ENCODE measurements at regions not wholly inside any gene's neighbourhood (a gene's known extent, or its start where the extent isn't known, plus 50 kb on each side); places are given as distances from the start of the nearest gene placed in this dataset.

DNA sequence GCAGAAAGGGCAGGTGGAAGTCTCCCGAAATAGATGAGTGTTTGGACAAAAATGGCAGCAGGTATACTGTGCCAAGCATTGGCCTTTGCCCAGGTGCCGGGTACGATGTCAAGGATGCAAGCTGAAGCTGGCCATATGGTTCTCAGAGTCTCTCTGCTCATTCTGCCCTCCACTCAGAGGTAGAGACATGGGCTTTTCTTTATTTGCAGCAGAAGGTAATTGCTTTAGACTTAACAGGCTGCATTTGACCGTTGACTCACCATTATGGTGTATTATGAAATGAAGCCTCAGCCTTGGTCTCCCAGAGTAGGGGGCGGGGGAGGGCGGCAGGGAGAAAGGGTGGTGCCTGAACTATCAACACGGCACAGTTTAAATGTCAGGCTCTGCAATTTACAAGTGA lies 969.1 kb upstream of the EEF2KMT start:
- no peak for DNase-seq (ENCODE audit: low spot score)

DNA sequence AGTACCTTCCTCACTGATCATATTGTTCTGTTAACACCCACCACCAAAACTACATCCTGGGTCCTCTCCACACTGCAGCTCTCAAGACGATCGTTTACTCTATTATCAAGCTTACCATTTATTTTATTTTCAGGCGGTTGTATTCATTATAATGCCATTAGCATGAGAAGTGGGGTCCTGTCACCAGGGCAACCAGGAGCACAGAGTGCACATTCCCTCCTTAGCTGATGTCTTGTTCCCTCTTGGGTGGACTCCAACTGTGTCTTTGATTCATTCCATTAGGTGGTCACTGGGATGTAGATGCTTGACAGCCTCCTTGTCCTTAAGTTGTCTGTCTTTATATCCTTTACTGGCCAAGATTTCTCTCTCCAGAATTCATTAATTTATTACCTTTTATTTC lies 965.9 kb upstream of the EEF2KMT start:
- DNase-seq (ENCODE audit: low spot score) = no peak

DNA sequence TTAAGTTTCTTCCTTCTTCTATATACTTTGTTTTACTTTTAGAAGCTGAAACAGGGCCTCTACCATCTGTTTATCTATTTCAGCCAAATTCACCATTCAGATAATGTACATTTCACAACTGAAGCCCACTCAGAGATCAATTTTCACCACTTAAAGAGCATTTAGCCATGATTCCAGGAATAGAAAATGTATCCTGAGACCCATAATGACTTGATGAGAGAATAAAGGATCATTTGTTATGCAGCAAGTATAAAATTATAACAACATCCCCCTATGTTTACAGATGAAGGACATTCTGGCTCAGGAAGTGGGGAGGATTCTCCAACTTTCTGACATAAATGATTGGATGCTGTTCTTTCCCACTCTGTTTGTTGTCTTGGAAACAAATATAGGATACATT lies 962.1 kb upstream of the EEF2KMT start:
- no peak for DNase-seq (ENCODE audit: low spot score)

DNA sequence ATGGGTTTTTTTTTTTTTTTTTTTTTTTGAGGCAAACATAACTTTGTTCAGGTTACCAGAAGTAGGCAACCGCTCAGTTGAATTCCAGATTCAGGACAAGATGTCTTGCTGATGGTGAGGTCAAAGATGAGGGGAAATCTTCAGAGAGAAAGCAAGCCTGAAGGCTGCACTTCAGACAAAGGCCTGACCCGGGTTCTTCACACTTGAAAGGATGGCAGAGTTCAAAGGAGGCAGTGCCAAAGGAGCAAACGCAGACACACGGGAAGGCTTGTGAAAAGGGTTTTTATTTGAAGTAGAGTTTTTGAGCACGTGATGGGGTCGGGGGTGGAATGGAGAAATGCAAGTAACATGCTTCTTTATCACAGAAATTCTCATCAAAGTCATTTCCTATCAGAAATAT lies 960.2 kb upstream of the EEF2KMT start:
- DNase-seq (ENCODE audit: low spot score) = no peak

DNA sequence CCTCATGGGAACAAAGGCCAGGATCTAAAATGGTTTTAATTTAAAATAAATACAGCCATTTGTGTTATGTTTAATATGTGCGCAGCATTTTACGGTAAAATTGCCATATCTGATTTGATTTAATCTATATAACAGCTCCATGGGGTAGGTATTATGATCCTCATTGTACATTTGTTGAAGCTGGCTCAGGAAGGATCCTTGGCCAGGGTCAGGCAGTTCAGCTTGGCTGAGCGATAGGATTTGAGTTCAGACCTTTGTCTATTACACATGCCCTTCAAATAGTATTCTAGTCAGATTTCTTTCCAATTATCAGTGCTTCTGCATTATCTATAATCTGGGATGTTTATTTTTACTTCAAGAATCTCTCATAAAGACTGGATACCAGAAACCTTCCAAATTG lies 950.4 kb upstream of the EEF2KMT start:
- DNase-seq (ENCODE audit: low spot score) = no peak

DNA sequence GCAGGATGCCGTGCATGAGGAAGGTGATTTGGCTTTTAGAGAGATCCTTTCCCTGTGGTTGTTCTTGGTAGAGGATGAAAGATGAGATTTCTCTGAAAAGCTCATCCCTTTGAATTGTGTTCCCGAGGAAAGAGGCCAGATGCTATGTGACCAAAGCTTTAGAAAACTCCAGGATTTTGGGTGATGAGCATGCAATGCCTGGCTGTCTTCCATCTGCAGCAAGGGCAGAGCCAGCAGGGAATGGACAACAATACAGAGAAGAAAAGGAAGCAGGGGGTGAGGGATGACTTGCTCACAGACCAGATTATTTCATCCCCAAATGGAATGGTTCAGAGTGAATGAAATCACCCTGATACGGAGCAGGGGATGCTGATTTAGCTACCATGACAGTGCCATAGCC lies 949.7 kb upstream of the EEF2KMT start:
- no peak for DNase-seq (ENCODE audit: low spot score)

DNA sequence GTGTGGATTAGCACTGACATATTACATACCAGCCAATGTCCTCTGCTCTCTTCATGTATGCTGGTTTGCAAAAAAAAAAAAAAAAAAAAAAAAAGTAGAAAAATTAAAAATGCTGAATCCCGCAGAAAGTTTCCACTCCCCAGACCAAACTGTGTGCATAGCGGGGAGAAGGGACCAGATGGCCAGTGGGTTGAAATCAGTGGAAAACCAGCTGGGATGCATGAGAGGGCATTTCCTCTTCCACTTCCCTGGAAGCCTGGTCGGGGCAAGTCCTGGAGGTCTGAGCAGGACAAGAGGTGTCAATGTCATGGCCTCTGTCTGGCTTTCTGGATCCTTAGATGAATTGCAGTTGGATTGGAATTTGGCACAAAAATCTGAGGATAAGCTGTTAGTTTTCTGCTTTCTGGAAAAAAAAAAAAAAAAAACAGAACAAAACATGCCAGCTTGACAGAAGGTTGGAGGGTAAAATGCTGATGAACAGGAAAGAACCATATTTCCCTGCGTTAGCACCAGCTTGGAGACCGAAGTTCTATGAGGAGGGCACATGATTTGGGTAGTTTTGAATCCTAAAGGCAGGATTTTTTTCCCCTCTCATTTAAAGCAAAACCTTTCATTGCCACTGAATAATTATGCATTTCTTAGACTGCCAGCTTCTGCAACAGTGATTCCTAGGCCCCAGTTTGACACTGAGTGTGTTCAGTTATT lies 941.5 kb upstream of the EEF2KMT start:
- DNase-seq (ENCODE audit: low spot score) = no peak

DNA sequence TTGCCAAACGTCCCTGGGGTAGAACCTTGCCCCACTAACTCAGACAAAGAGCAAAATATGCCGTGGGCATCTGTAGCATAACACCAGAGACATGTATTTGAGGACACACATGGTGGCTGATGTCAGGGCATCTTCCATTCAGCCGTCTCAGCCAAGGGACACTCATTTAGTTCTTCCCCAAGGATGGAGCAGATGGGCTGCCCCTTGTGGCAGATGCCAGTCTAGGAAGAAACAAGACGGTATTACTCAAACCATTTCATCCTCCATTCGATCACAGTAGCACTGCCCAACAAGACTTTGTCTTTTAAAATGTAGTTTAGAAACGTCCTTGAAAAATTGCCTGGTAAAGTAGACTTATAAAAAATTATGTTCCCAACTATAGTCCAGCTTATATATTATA lies 937.6 kb upstream of the EEF2KMT start:
- no peak for DNase-seq (ENCODE audit: low spot score)

DNA sequence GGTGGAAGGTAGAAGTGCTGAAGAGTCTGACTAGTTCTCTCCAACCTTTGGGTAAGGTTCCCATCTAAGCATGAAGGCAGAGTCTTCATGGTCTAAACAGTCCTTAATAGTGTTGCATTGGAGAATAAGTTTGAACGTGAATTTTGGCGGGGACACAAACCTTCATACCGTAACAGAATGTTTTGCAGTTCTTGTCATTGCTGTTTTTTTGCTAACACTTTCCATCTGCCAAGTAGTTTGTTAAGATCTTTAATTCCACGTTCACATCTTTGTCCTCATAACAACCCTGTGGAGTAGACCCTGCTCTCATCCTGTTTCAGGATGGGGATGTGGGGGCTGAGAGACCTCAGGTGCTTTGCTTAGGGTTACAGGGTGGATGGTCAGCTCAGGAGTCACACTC lies 936.9 kb upstream of the EEF2KMT start:
- no peak for DNase-seq (ENCODE audit: low spot score)

DNA sequence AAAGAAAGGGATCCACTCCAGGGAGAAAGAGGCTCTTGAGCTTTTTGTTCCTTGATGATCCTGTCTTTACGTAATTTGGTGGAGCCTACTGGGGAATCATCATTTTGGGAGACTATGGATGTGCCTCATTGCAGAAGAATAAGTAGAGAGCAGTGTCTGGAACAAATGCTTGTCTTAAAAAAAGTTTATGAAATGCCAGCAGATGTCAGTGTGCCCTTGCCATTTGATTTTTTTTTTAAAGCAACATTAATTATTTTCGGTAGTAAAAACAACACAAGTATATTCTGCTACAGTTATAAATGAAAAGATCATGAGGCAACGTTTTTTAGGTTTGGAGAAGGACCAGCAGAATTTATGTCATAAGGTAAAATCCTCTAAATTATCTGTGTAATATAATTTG lies 934.8 kb upstream of the EEF2KMT start:
- no peak for DNase-seq (ENCODE audit: low spot score)

DNA sequence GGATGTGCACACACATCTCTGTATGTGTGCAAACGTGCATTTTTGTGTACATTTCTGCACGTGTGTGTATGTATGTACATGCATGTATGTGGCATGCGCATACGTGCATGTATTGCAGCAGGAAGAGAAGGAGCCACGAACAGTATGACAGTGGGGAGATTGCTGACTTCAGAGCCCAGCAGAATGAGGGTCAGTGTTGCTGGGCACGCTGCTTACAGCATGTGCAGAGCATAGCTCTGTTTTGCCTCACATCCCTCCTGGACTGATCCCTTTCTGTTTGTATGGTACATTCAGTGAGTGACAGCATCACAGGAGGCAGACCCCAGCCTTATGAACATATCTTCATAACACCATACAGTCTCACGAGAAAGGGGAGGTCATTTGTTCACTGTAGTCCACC lies 934.0 kb upstream of the EEF2KMT start:
- DNase-seq (ENCODE audit: low spot score) = no peak

DNA sequence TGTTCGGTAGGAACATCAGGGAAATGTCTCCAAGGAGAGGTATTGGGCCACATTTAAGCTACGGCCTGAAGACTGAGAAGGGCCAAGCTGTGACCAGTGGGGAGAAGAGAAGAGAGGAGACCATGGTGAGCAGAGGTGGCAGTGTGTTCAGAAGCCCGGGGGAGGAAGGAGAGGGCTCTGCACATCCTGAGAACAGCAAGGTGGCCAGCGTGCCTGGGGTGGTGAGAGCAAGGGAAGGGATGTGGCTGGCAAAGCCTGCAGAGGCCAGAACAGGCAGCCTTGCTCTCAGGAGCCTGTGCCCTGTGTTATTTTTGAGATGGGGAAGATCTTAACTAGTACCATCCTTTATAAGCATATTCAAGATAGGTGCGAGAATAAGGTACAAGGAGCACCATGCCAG lies 933.5 kb upstream of the EEF2KMT start:
- DNase-seq (ENCODE audit: low spot score) = no peak

DNA sequence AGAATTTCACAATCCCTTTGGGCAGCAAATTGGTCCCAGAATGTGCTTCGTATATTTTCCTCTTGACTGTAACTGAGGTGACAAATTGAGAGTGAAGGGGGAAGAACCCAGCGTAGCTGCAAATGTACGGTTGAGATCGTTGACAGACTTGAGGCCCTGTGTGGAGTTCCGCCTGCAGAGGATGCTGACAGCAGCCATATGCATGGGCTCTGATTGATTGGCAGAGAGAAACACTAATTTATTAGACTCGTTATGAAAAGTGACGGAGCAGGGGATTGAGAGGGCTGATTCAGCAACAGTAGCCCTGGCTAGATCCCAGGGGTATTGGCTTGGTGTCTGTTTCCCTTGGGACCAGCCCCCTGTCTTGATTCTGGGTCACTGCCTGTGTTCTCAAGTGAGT lies 930.1 kb upstream of the EEF2KMT start:
- DNase-seq (ENCODE audit: low spot score) = no peak

DNA sequence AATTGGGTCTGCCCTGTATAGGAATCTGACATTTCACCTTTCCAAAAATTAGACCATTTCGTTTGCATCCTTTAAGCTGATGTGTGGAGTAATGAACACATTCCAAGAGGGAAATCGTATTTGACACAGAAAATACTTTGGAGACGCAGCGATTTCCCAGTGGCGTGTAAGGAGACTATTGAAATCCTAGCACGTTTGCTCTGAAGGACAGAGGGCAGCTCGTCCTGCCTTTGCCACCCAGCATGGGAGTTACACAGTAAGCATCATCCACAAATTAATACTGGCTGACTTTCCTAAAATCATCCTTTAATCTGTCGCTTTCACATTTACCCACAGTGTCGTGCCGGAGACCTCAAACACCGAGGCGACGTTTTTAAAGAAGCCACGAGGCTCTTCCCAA lies 925.9 kb upstream of the EEF2KMT start:
- no peak for DNase-seq (ENCODE audit: low spot score)

DNA sequence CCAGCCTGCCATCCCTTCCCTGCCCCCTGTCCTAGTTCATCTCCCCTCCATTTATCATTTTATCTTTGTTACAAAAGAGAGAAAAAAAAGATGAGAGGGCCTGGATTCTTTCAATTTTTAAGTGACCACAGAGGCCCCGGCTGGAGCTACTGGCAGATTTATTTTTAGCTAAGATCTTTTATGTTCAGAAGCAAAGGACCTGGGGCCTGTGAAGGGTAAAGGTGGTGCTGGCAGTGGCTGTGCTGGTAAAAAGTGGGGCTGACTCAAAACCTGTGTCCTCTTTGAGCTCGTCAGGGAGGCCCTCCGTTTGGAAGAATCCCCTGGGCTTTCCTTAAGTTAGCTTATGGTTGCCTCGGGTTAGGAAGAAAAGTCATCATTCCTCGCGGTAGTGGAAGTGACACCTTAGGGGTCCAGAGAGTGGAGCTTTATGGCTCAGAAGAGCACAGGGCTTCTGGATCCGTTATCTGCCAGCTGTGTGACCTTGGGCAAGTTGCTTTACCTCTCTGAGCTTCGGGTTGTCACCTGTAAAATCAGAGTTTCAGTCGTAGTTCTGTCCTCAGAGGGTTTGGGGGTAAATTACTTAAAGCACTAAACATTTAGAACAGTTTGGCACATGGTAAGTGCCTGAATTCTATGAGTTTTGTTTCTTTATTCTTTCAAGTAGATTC lies 923.8 kb upstream of the EEF2KMT start:
- DNase-seq (ENCODE audit: low spot score) = no peak

DNA sequence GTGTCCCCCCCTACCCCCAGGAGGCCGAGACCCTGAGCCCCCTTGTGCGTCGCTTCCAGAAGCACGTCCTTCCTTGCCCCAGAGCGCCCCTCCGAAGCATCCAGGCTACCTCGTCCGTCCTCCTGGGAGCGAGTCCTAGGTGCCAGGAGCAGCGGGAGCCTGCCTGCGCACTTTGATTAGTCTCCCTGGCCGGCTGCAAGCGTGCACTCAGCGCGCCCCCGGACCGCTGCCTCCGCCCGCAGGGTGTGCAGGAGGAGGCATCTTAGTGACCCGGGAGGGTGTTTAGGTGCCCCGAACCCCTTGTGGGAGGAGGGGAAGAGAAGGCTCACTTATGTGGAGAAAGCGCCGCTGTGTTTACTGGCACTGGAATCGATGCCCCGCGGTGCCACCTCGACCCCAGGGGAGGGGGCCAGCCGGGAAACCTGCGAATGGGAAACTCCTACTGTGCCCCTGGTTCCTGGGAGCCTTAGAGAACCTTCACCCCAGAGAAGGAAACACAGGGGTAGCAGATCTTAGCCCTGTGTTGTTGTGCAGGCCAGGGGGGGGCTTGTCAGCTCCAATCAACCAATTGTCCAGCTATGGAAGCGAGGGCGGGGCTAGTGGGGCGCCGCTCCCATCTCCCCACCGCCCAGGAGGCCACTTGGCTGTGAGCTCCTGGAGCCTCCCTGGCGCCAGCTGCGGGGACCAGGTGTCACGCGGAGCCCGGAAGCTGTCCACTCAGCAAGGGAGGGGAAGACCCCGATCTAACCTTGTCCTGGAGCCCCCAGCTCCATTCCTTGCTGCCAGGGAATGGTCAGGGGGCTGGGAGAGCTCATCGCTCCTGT lies 922.8 kb upstream of the EEF2KMT start:
- no peak for DNase-seq (ENCODE audit: low spot score)

DNA sequence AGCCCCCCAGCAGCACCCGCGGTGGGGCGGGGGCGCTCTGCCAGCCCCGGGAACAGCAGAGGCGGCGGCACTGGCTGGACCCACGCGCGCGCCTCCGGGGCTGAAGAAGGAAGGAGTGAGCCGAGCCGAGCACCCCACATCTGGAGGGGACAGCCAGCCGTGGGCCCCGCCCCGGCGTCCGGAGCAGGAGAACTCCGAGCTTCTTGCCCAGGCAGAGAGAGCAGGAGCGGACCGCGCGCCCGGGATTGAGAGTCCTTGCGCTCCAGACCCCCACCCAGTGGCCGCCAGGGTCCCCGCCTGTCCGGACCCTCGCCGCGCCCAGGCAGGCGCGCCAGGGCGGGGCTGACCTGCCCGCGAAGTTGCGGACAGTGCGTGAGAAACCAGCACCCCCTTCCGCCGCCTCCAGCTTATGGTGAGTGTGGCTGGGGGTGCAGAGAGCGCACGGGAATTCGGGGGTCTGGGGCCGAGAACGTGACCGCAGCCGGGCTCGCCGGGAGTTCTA lies 921.9 kb upstream of the EEF2KMT start:
- no peak for DNase-seq (ENCODE audit: low spot score)

DNA sequence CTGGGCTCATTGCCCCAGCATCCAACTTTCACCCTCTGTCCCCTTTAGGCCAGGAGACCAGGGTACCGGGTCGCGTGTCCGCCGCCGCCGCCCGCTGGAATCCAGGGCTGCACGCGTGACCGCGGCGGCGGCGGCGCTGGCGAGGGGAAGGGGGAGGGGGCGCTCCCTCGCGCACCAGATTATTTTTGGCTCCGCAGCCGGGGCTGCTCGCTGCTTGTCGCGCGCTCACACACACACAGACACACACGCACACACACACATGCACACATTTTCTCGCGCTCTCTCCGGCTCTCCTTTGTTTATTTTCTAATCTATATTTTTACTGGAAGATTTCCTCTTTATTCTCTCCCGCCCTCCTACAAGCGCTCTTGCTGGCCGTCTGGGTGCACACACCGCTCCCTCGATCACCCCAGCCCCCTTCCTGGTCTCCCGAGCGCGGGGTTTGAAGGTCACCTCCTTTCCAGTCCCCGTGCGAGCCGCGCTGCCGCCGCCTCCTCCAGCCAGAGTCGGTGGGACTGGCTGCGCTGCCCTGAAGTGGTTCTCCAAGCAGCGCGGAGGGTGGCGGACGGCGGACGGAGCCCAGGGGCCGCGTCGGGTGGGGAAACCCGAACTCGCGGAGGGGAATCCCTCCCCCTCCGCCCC lies 921.4 kb upstream of the EEF2KMT start:
- DNase-seq (ENCODE audit: low spot score) = no peak

DNA sequence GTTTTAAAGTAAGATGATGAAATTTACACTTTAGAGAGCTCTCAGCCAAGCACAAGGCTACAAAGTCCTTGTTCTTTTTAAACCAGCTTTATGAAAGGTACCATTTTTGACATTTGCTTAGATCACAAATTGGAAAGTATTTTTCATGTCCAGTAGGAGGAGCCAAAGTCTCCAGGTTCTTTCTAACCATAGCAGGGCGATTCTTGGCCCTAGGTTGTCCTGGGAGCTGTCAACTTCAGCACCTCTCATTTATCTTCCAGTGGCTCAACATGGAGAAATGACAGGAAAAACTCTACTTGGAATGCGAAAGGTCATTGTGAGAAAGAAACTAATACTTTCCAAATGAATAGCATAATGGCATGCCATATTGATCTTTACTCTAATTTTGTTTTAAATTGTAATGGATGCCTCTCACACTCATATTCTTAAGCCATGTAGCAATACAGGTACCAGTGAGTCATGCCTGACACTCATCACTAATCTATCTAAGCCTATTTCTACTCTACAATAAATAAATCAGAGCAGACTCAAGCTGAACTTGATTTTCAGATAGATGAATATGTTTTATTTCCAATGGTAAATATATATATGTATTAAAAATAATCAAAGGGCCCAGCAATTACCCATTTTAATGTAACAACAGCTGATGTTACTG lies 919.1 kb upstream of the EEF2KMT start:
- DNase-seq (ENCODE audit: low spot score) = peak; percentile 58

DNA sequence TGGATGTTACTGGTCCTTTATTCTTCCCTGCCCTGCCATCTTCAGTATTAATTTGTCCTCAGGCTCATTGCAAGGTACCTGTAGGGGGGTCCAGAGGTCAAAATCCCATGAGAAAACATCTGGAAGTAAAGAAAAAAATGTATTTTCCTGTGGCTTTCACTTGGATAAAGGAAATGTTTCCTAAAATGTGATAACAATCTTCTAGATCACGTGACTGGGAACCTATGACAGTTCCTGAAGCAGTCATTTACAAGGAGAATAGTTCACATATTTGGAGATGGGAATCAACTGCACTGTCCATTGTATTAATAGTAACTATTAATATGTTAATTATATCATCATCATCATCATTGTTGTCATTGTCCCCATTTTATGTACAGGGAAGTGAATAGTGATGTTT lies 915.1 kb upstream of the EEF2KMT start:
- DNase-seq (ENCODE audit: low spot score) = no peak

DNA sequence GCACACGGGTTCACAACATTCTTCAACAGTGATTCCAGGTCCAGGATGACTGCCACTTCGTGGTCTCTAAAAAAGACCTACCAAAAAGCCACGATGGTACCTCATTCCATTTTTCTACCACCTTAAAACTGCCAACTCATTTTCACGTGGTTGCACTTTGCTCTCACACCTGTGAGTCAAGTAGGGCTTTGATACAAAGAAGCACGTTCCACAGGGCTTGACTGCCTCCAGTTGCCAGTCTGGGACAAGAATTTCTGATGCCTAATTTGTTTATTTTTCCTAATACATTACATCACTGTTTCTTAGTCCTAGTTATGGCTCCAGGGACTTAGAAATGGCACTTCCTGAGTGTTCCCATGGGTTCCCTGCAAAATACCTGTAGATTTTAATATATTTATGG lies 911.6 kb upstream of the EEF2KMT start:
- DNase-seq (ENCODE audit: low spot score) = peak; percentile 72

DNA sequence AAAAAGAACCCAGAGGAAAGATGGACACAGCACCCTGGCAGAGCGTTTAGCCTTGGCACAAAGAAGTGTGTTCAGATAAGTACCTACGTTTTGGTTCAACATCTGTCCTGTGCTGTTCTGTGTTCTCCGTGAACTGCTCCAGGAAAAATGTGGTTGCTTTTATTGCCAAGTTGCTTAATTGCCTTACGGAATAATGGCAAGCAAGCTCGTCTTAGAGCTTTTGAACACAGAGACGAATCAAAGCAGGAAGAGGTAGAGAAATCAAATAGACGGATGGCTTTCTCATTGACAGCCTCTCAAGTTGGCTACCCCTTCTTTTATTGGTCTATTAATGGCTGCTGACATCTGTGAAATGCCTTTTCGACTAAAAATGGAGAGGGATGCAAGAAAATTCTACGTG lies 911.1 kb upstream of the EEF2KMT start:
- no peak for DNase-seq (ENCODE audit: low spot score)

All from kidney tubule cell (primary cell).